GM21717 (cell line): ENCODE measurements at regions not wholly inside any gene's neighbourhood (a gene's known extent, or its start where the extent isn't known, plus 50 kb on each side); places are given as distances from the start of the nearest gene placed in this dataset.

Source experiments
- ATAC-seq: cut with Tn5 transposase; IDR thresholded peaks from one replicate; pipeline ENCODE4 v1.9.1; 2021; ENCODE audit warnings: mild to moderate bottlenecking, moderate library complexity; ENCODE audit not compliant: unreplicated experiment

- no peak for ATAC-seq
These were observed 174.1 kb downstream of the BMP7 start for GRCh38 chr20:57092112-57092899.

GRCh38 chr20:57092900-57093530, 173.4 kb downstream of the BMP7 start:
- no peak for ATAC-seq

DNA sequence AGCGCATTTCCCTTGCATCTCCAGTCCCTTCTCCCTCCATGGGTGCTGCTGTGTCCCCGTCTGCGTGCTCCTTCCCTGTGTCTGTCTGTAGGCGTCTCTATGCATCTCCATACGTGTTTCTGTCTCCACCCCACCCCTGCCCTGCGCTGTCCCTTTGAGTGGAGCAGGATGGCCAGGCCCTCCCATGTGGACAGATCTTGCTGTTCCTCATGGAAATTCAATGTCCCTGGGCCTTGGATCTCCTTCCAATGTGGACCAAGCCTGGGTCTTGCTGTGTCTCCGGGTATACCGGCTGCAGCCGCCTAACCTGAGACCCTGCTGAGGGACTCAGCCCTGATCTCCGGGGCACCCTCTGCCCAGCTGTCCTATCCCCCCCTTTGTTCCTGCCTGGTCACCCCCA, 172.7 kb downstream of the BMP7 start:
- ATAC-seq = no peak

- ATAC-seq = no peak
These were observed 172.1 kb downstream of the BMP7 start for GRCh38 chr20:57094252-57094891.

GRCh38 chr20:57094991-57095390, 171.4 kb downstream of the BMP7 start:
- ATAC-seq = no peak

- ATAC-seq = no peak
These were observed 171.0 kb downstream of the BMP7 start for GRCh38 chr20:57095426-57095825.

- no peak for ATAC-seq
These were observed 169.1 kb downstream of the BMP7 start for GRCh38 chr20:57097245-57097915.

DNA sequence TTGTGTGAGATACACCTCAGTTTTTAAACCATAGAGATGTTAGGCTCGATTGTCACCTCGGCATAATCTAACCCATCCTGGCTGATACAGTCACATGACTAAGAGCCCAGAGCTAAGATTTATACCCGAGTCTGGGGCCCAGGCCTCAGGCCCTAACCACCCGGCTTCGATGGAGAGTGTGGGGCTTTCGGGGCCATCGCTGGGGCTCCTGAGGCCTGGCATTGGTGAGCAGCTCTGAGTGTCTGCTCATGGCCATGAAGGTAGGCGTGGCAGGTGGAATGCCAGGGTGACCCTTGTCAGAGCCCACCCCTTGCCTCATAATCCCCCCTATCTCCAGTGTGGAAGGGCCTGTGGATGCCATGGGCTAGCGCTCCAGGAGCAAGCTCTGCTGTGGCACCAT, 164.3 kb downstream of the BMP7 start:
- ATAC-seq = no peak

DNA sequence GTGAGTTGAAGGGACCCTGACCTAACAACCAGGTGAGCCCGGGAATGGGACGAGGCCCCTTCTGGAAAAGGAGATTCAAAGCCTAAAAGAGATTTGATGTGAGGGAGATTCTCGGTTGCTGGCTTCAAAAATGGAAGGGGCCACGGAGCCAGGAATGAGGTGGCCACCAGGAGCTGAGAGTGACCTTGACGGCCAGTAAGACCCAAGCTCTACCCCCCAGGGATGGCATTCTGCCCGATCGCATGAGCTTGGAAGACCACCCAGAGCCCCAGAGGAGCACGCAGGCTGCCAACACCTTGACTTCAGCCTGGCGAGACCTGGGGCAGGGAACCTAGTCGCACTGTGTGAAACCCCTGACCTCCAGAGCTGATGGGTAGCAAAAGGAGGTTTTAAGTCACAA, 163.9 kb downstream of the BMP7 start:
- ATAC-seq = no peak

GRCh38 chr20:57103146-57103800, 163.2 kb downstream of the BMP7 start:
- no peak for ATAC-seq

DNA sequence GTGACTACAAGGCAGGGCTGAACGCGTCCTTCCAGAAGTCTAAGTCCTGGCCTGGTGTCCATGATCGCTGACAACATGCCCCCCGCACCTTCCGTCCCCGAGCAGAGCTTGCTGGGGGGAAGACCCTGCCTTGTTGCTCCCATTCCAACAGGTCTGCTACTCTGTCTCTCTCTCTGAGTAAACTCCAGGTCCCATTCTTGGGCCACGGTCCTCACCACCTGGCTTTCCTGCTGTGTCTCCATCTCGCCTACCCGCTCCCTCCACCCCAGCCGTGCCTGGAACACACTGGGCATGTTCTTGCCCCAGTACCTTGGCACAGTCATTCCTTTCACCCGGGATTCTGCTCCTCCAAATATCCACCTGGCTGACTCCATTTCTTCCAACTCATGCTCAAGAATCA, 162.3 kb downstream of the BMP7 start:
- ATAC-seq = no peak

GRCh38 chr20:57104651-57105204, 161.7 kb downstream of the BMP7 start:
- ATAC-seq = no peak

DNA sequence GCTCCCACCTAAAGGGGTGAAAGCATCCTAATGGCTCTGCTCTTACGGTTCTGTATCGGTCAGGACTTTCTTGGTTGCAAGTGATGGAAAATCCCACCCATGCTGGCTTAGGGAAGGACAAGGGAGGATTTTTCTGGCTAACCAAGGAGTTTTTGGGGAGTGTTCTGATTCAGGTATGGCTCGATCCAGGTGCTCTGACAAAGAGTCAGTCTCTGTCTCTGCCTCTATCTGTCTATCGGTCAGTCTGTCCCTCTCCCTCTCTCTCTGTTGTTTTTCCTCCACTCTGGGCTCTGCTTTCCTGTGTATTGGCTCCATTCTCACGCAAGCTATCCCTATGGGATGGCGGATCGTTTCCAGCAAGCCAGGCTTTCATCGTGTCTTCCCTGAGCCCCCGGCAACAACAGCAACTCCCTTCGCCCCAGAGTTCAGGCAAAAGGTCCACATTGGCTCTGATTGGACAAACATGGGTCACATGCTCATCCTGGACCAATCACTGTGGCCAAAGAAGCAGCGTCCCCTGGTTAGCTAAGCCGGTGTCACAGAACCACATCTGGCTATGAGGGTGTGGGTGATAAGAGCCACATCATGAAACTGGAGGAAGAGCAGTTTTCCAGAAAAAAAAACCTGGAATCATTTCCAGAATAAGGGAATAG, 160.3 kb downstream of the BMP7 start:
- ATAC-seq = no peak

DNA sequence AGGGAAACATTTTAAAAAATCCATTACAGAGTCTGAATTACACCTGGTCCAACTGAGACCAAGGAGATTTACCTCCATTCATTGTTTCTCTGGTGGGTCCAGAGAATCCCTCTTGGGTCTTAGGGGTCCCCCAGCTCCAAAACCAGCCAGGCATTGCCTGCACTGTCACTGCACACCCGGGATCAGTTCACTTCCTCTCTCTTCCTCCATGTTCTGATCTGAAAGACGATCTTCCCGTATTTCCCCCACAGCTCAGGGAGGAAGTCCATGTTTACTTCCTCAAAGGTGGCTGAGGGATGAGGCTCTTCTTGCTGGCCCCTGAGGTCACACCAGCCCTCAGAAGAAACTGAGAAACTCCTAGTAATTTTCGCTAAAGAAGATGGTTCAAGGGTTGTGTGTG, 159.7 kb downstream of the BMP7 start:
- no peak for ATAC-seq

GRCh38 chr20:57107208-57107607, 159.2 kb downstream of the BMP7 start:
- ATAC-seq = no peak

DNA sequence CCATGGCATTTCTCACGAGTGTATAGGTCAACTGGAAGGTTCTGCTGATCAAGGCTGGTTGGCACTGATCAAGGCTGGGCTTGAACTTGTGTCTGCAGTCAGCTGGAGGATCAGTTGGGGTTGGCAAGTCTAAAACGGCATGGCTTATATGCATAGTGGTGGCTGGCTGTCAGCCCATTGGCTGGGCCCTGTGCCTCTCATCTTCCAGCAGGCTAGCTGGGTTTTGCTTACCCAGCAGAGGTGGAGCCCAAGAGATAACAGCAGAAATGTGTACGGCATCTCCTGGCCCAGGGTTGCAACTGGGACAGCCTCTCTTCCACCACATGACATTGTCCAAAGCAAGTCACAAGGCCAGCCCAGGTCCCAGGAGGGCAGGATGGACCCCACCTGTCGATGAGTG, 158.2 kb downstream of the BMP7 start:
- ATAC-seq = no peak

- no peak for ATAC-seq
These were observed 157.5 kb downstream of the BMP7 start for GRCh38 chr20:57108742-57109570.

- ATAC-seq = no peak
These were observed 156.9 kb downstream of the BMP7 start for GRCh38 chr20:57109571-57109953.
